K562 (cell line): ENCODE measurements at regions not wholly inside any gene's neighbourhood (a gene's known extent, or its start where the extent isn't known, plus 50 kb on each side); places are given as distances from the start of the nearest gene placed in this dataset.

Experiments
- ATAC-seq: fragments of 200-7000 bp; cut with Tn5 transposase; 3 replicates; pipeline ENCODE4 v1.9.1; 2020; ENCODE audit warnings: moderate library complexity
- BruUV-seq: library from RNA; stranded (reverse); fragments of 400-500 nt; replicated peaks from 2 replicates; lab custom pipeline; 2021; lab: Mats Ljungman, UMichigan
- CTCF ChIA-PET: fragments of 300-600 bp; formaldehyde crosslinking; extraction: SDS; loops from one replicate; lab custom pipeline; 2021; ENCODE audit warnings: low intra/inter-chr PET ratio; lab: Yijun Ruan, JAX
- POLR2A ChIA-PET: fragments of 300-600, 350-650 bp; sonication (Branson Sonifier 250); formaldehyde crosslinking; extraction: SDS; loops from one replicate; lab custom pipeline; 2021; ENCODE audit warnings: antibody characterized with exemption, inconsistent platforms; lab: Yijun Ruan, JAX
- DNase-seq, 4 experiments: peaks; one replicate each; pipeline versions ENCODE4 v3.0.0 to v3.0.0-alpha.2; 2011 to 2018; ENCODE audit warnings: low spot score in 3 of 4, mixed read lengths in 3 of 4; ENCODE audit errors: extremely low read depth in 1 of 4
- FAIRE-seq: peaks from 2 replicates; lab custom pipeline; 2011; peaks lifted over from hg19 to GRCh38; lab: Jason Lieb, UNC
- H2AFZ ChIP-seq: 2 replicates; pipeline ENCODE4 v1.6.0; 2011; ENCODE audit warnings: low read depth, low read length, control low read depth, inconsistent platforms
- H3K27ac ChIP-seq: fragments of 200-600 bp; 3 replicates; pipeline ENCODE4 v1.8.0; 2011; ENCODE audit warnings: low read depth, mild to moderate bottlenecking, control low read depth, inconsistent platforms, low read length, moderate library complexity, mixed read lengths; ENCODE audit errors: extremely low read depth
- H3K27me3 ChIP-seq, 2 experiments: fragments of 300-600 bp in 1 of 2; 2 replicates in 1 of 2; 3 replicates in 1 of 2; pipeline versions ENCODE4 v1.6.0 to v1.8.0; 2011; ENCODE audit warnings: inconsistent platforms in 2 of 2, low read length in 2 of 2, mild to moderate bottlenecking in 1 of 2, mixed read lengths in 1 of 2, moderate library complexity in 1 of 2; ENCODE audit not compliant: control insufficient read depth in 2 of 2, insufficient read depth in 2 of 2
- H3K36me3 ChIP-seq: fragments of 300-600 bp; 3 replicates; pipeline ENCODE4 v1.8.0; 2011; ENCODE audit warnings: mild to moderate bottlenecking, low read length, inconsistent platforms; ENCODE audit not compliant: control insufficient read depth, insufficient read depth
- H3K4me1 ChIP-seq, 2 experiments: fragments of 200-600 bp in 1 of 2; replicated peaks in 1 of 2; 2 replicates in 1 of 2; 3 replicates in 1 of 2; pipeline versions ENCODE4 v1.5.1 to v1.8.0; 2011; ENCODE audit warnings: inconsistent platforms in 2 of 2, low read length in 2 of 2, mild to moderate bottlenecking in 1 of 2, mixed read lengths in 1 of 2, moderate library complexity in 1 of 2; ENCODE audit not compliant: control insufficient read depth in 2 of 2, insufficient read depth in 2 of 2
- H3K4me2 ChIP-seq: 2 replicates; pipeline ENCODE4 v1.6.1; 2011; ENCODE audit warnings: low read length, control low read depth, inconsistent platforms, mixed read lengths; ENCODE audit not compliant: insufficient read depth
- H3K4me3 ChIP-seq: fragments of 200-600 bp; sonication (generic), shearing (Covaris generic); 2 replicates; pipeline ENCODE4 v1.5.1; 2016; ENCODE audit warnings: control low read depth, inconsistent platforms
- H3K79me2 ChIP-seq: fragments of 200-600 bp; 3 replicates; pipeline ENCODE4 v1.8.0; 2011; ENCODE audit warnings: low read length, inconsistent platforms; ENCODE audit not compliant: control insufficient read depth, insufficient read depth
- H3K9ac ChIP-seq, 2 experiments: 2 replicates each; pipeline versions ENCODE4 v1.6.0 to v1.6.1; 2011; ENCODE audit warnings: low read depth in 2 of 2, low read length in 2 of 2, control low read depth in 1 of 2, inconsistent platforms in 1 of 2, mild to moderate bottlenecking in 1 of 2, mixed read lengths in 1 of 2; ENCODE audit not compliant: insufficient read depth in 1 of 2
- H3K9me1 ChIP-seq: one replicate; pipeline ENCODE4 v1.6.0; 2011; ENCODE audit warnings: inconsistent platforms, mild to moderate bottlenecking, low read length, moderate library complexity; ENCODE audit not compliant: control insufficient read depth, insufficient read depth
- H3K9me3 ChIP-seq: replicated peaks from 2 replicates; pipeline ENCODE4 v1.5.1; 2011; ENCODE audit warnings: low read depth, low read length, inconsistent platforms; ENCODE audit not compliant: control insufficient read depth, insufficient read depth
- H4K20me1 ChIP-seq: replicated peaks from 2 replicates; pipeline ENCODE4 v1.6.1; 2011; ENCODE audit warnings: low read length, inconsistent platforms, mixed read lengths; ENCODE audit not compliant: control insufficient read depth, insufficient read depth
- CHD2 ChIP-seq: IDR thresholded peaks from 2 replicates; pipeline ENCODE4 v1.6.1; 2011; ENCODE audit warnings: low read depth, low read length
- MAFK ChIP-seq: IDR thresholded peaks from 2 replicates; pipeline ENCODE4 v1.6.1; 2011; ENCODE audit warnings: low read length, improper control_type of control experiment
- STAG1 ChIP-seq: sonication (generic); formaldehyde crosslinking; IDR thresholded peaks from 2 replicates; pipeline ENCODE4 v1.5.0; 2020; ENCODE audit warnings: missing genetic modification reagents, borderline replicate concordance
- TFE3 ChIP-seq: fragments of 450-650 bp; formaldehyde crosslinking; IDR thresholded peaks from 2 replicates; pipeline ENCODE4 v1.4.0; 2020; ENCODE audit warnings: mild to moderate bottlenecking, mixed read lengths
- ZNF561 ChIP-seq: fragments of 450-650 bp; formaldehyde crosslinking; conservative IDR thresholded peaks from 2 replicates; pipeline ENCODE4 v1.4.0; 2020; ENCODE audit warnings: mild to moderate bottlenecking, moderate library complexity
- WGBS: fragments of 100-300 bp; shearing (Covaris generic); methylation state at CpG from one replicate; pipeline ENCODE4 v1.1.6; 2016; ENCODE audit warnings: low coverage, mixed read lengths; ENCODE audit not compliant: insufficient coverage; ENCODE audit errors: missing lambda C conversion rate; 5-methylcytosine and 5-hydroxymethylcytosine counted together
- in situ Hi-C: fragments of 300-500 bp; cut with MboI; formaldehyde crosslinking; loops from 4 replicates; pipeline ENCODE4 v1.15.0; 2018; ENCODE audit warnings: inconsistent platforms, mixed read lengths
- intact Hi-C: fragments of 100-400 bp; cut with micrococcal nuclease; formaldehyde crosslinking; loops from 2 replicates; pipeline ENCODE4 v1.14.2; 2022
- TF ChIP-seq, protein P1 (sequence below): sonication (generic); formaldehyde crosslinking; IDR thresholded peaks from 2 replicates; pipeline ENCODE4 v1.9.0; 2022; ENCODE audit warnings: mild to moderate bottlenecking, missing genetic modification reagents
- TF ChIP-seq, protein P2 (sequence below): IDR thresholded peaks from 2 replicates; pipeline ENCODE4 v1.6.1; 2014; ENCODE audit warnings: antibody characterized with exemption
- TF ChIP-seq, protein P3 (sequence below): fragments of 250-450 bp; sonication (Bioruptor Pico); IDR thresholded peaks from 2 replicates; pipeline ENCODE4 v1.5.0; 2020; ENCODE audit warnings: mild to moderate bottlenecking

- no TSS peak for BruUV-seq
- Histone ChIP-seq H3K36me3 (no peaks in the 10 kb centered on the region), H3K4me1 (no peaks in the 10 kb centered on the region), H3K27ac (no peak overlapping the region), H3K9me3 (no peaks in the 10 kb centered on the region), H3K27me3 (no peaks in the 10 kb centered on the region), H2AFZ (no peak overlapping the region), H4K20me1 (no peaks in the 10 kb centered on the region), H3K9ac (no peak overlapping the region), H3K79me2 (no peaks in the 10 kb centered on the region), H3K4me2 (no peak overlapping the region), H3K4me3 (no peak overlapping the region), H3K9me1 (no peaks in the 10 kb centered on the region)
- no peak for TF ChIP-seq ZNF561 (CRISPR knock-in tag)
- TF ChIP-seq TFE3 (CRISPR knock-in tag), result peak; percentile 25; the same call in 1 of the 2 replicates
- TF ChIP-seq CHD2, result no peak
- FAIRE-seq, result no peak
- 0% methylated on average over 3 of the region's 3 CpGs for WGBS
- CTCF ChIA-PET, result no interaction called here
- intact Hi-C loops, result no loop called here
- POLR2A ChIA-PET, result no interaction called here
- no peak for ATAC-seq
- no peak for DNase-seq
- in situ Hi-C loops, result no loop called here
These were observed 304.4 kb upstream of the NRP1 start for GRCh38 chr10:33638891-33639290.

- Histone ChIP-seq H3K4me3 (no peak overlapping the region), H3K4me2 (no peak overlapping the region), H4K20me1 (no peaks in the 10 kb centered on the region), H3K9me1 (no peaks in the 10 kb centered on the region), H2AFZ (no peak overlapping the region), H3K27ac (no peak overlapping the region), H3K27me3 (no peaks in the 10 kb centered on the region), H3K36me3 (no peaks in the 10 kb centered on the region), H3K4me1 (no peaks in the 10 kb centered on the region), H3K9me3 (no peaks in the 10 kb centered on the region), H3K79me2 (no peaks in the 10 kb centered on the region), H3K9ac (no peak overlapping the region)
- 0% methylated on average over 3 of the region's 3 CpGs for WGBS
- CTCF ChIA-PET, result no interaction called here
- no TSS peak for BruUV-seq
- no peak for FAIRE-seq
- intact Hi-C loops, result no loop called here
- POLR2A ChIA-PET, result no interaction called here
- in situ Hi-C loops, result no loop called here
- ATAC-seq, result no peak
- DNase-seq, result no peak
- TF ChIP-seq, protein P1, sequence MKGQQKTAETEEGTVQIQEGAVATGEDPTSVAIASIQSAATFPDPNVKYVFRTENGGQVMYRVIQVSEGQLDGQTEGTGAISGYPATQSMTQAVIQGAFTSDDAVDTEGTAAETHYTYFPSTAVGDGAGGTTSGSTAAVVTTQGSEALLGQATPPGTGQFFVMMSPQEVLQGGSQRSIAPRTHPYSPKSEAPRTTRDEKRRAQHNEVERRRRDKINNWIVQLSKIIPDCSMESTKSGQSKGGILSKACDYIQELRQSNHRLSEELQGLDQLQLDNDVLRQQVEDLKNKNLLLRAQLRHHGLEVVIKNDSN (CRISPR knock-in tag), result no peak
- TF ChIP-seq, protein P2, sequence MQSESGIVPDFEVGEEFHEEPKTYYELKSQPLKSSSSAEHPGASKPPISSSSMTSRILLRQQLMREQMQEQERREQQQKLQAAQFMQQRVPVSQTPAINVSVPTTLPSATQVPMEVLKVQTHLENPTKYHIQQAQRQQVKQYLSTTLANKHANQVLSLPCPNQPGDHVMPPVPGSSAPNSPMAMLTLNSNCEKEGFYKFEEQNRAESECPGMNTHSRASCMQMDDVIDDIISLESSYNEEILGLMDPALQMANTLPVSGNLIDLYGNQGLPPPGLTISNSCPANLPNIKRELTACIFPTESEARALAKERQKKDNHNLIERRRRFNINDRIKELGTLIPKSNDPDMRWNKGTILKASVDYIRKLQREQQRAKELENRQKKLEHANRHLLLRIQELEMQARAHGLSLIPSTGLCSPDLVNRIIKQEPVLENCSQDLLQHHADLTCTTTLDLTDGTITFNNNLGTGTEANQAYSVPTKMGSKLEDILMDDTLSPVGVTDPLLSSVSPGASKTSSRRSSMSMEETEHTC, result no peak
- TF ChIP-seq, protein P3, sequence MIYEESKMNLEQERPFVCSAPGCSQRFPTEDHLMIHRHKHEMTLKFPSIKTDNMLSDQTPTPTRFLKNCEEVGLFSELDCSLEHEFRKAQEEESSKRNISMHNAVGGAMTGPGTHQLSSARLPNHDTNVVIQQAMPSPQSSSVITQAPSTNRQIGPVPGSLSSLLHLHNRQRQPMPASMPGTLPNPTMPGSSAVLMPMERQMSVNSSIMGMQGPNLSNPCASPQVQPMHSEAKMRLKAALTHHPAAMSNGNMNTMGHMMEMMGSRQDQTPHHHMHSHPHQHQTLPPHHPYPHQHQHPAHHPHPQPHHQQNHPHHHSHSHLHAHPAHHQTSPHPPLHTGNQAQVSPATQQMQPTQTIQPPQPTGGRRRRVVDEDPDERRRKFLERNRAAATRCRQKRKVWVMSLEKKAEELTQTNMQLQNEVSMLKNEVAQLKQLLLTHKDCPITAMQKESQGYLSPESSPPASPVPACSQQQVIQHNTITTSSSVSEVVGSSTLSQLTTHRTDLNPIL (CRISPR knock-in tag), result no peak
- TF ChIP-seq MAFK (no peak), STAG1 (no peak)
These were observed 303.9 kb upstream of the NRP1 start for GRCh38 chr10:33638374-33638773.
